Caco-2 (cell line): ENCODE measurements at regions not wholly inside any gene's neighbourhood (a gene's known extent, or its start where the extent isn't known, plus 50 kb on each side); places are given as distances from the start of the nearest gene placed in this dataset.

Experiments
- BruUV-seq: library from RNA; stranded (reverse); fragments of 400-500 nt; replicated peaks from 2 replicates; lab custom pipeline; 2021; lab: Mats Ljungman, UMichigan
- CTCF ChIA-PET: fragments of 300-600 bp; sonication (Branson Sonifier 250); formaldehyde crosslinking; loops from one replicate; lab custom pipeline; 2022; ENCODE audit warnings: antibody characterized with exemption; lab: Charles Lee
- POLR2A ChIA-PET: fragments of 300-600 bp; sonication (Branson Sonifier 250); formaldehyde crosslinking; loops from one replicate; lab custom pipeline; 2022; ENCODE audit warnings: antibody characterized with exemption; lab: Charles Lee
- DNase-seq, 2 experiments: peaks; one replicate each; pipeline versions ENCODE4 v3.0.0 to v3.0.0-alpha.2; 2020 to 2022
- H3K27me3 ChIP-seq: replicated peaks from 2 replicates; pipeline ENCODE4 v1.6.0; 2011; ENCODE audit warnings: low read length; ENCODE audit not compliant: control insufficient read depth, insufficient read depth
- H3K36me3 ChIP-seq: 2 replicates; pipeline ENCODE4 v1.5.1; 2011; ENCODE audit warnings: low read length; ENCODE audit not compliant: control insufficient read depth, insufficient read depth
- H3K4me1 ChIP-seq: fragments of 250-450 bp; sonication (Bioruptor Pico); 2 replicates; pipeline ENCODE4 v1.5.1; 2020; ENCODE audit warnings: mild to moderate bottlenecking
- H3K4me3 ChIP-seq: 2 replicates; pipeline ENCODE4 v1.5.1; 2011; ENCODE audit warnings: low read depth, mild to moderate bottlenecking, control low read depth, low read length
- H3K9me3 ChIP-seq: fragments of 250-450 bp; sonication (Bioruptor Pico); 2 replicates; pipeline ENCODE4 v1.5.1; 2020; ENCODE audit warnings: mild to moderate bottlenecking, moderate library complexity
- H3K27ac Mint-ChIP-seq: one replicate; pipeline ENCODE4 v1.8.0; 2022; ENCODE audit warnings: mixed read lengths; ENCODE audit not compliant: unreplicated experiment
- H3K27me3 Mint-ChIP-seq: one replicate; pipeline ENCODE4 v1.8.0; 2022; ENCODE audit warnings: mixed read lengths; ENCODE audit not compliant: insufficient read depth, unreplicated experiment
- H3K36me3 Mint-ChIP-seq: one replicate; pipeline ENCODE4 v1.8.0; 2022; ENCODE audit warnings: mild to moderate bottlenecking, mixed read lengths; ENCODE audit not compliant: insufficient read depth, unreplicated experiment
- H3K4me1 Mint-ChIP-seq: one replicate; pipeline ENCODE4 v1.8.0; 2022; ENCODE audit warnings: low read depth, mixed read lengths; ENCODE audit not compliant: unreplicated experiment
- H3K4me3 Mint-ChIP-seq: one replicate; pipeline ENCODE4 v1.8.0; 2022; ENCODE audit warnings: mild to moderate bottlenecking, moderate library complexity, mixed read lengths; ENCODE audit not compliant: unreplicated experiment
- H3K9me3 Mint-ChIP-seq: one replicate; pipeline ENCODE4 v1.8.0; 2022; ENCODE audit warnings: mixed read lengths; ENCODE audit not compliant: unreplicated experiment
- intact Hi-C: fragments of 100-400 bp; cut with micrococcal nuclease; formaldehyde crosslinking; loops from one replicate; pipeline ENCODE4 v1.10.0; 2022; ENCODE audit not compliant: unreplicated experiment
- TF ChIP-seq, protein P1 (sequence below), 2 experiments: fragments of 200-600 bp in 1 of 2; IDR thresholded peaks; 1 replicate in 1 of 2; 2 replicates in 1 of 2; pipeline versions ENCODE4 v1.5.1 to v1.8.0; 2011 to 2022; ENCODE audit warnings: antibody characterized with exemption in 1 of 2, control low read depth in 1 of 2, inconsistent platforms in 1 of 2, low read depth in 1 of 2, low read length in 1 of 2, mild to moderate bottlenecking in 1 of 2, moderate library complexity in 1 of 2; ENCODE audit not compliant: insufficient read depth in 1 of 2, severe bottlenecking in 1 of 2, unreplicated experiment in 1 of 2

DNA sequence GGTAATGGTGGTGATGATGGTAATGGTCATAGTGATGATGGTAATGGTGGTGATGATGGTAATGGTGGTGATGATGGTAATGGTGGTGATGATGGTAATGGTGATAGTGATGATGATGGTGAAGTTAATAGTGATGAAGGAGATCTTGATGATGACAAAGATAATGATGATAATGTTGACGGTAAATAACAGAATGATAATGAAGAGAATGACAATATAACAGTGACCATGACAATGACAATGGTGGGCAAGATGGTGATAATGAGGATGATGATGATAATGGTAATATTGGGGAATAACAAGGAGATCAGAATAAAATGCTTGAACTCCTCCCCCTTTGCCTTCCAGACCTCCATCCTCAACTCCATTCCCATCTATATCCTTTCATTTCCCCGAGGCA is 233.3 kb upstream of the SFSWAP start:
- no peaks in the 10 kb centered on the region for H3K4me1 ChIP-seq
- BruUV-seq = no TSS peak
- H3K9me3 Mint-ChIP-seq = no peaks in the 10 kb centered on the region
- POLR2A ChIA-PET = no interaction called here
- H3K27me3 Mint-ChIP-seq = no peaks in the 10 kb centered on the region
- no peaks in the 10 kb centered on the region for H3K36me3 Mint-ChIP-seq
- no peaks in the 10 kb centered on the region for H3K9me3 ChIP-seq
- no peaks in the 10 kb centered on the region for H3K4me1 Mint-ChIP-seq
- H3K36me3 ChIP-seq = no peaks in the 10 kb centered on the region
- no peak overlapping the region for H3K4me3 ChIP-seq
- no peak overlapping the region for H3K27ac Mint-ChIP-seq
- no peak for DNase-seq
- TF ChIP-seq, protein P1, sequence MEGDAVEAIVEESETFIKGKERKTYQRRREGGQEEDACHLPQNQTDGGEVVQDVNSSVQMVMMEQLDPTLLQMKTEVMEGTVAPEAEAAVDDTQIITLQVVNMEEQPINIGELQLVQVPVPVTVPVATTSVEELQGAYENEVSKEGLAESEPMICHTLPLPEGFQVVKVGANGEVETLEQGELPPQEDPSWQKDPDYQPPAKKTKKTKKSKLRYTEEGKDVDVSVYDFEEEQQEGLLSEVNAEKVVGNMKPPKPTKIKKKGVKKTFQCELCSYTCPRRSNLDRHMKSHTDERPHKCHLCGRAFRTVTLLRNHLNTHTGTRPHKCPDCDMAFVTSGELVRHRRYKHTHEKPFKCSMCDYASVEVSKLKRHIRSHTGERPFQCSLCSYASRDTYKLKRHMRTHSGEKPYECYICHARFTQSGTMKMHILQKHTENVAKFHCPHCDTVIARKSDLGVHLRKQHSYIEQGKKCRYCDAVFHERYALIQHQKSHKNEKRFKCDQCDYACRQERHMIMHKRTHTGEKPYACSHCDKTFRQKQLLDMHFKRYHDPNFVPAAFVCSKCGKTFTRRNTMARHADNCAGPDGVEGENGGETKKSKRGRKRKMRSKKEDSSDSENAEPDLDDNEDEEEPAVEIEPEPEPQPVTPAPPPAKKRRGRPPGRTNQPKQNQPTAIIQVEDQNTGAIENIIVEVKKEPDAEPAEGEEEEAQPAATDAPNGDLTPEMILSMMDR (IDR thresholded peaks at IDR 0.05; ENCODE audit: insufficient read depth in 1 of 2, low read depth in 1 of 2, low read length in 1 of 2, severe bottlenecking in 1 of 2, unreplicated experiment in 1 of 2) = no peak
- CTCF ChIA-PET = no interaction called here
- no peaks in the 10 kb centered on the region for H3K27me3 ChIP-seq
- intact Hi-C loops = no loop called here
- H3K4me3 Mint-ChIP-seq = no peak overlapping the region

DNA sequence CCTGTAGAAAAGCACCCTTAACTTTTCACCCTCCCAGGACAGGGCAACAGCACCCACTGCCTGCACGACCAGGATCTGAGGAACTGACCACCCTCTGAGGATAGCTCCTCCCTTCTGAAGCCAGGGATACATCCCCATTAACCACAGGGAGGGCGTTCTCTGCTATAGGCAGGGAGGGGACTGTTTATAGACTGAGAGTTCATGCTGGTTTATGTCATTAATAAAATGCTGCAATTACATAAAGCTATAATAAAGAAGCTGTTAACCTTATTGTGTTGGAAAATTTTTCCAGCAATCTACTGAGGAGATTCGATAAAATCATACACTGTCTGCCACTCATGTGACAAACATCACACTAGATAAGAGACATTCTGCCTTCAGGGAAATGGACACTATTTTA is 232.4 kb upstream of the SFSWAP start:
- POLR2A ChIA-PET = no interaction called here
- CTCF ChIA-PET = interaction anchor here (0.6 to 0.9 kb wide), 2 partner anchors 111 to 345 kb away, joined by 3 to 4 read pairs; no protein-coding TSS in a partner anchor
- Mint-ChIP-seq H3K27ac (no peak overlapping the region), H3K36me3 (no peaks in the 10 kb centered on the region), H3K4me1 (no peaks in the 10 kb centered on the region), H3K27me3 (peaks cover 6% of the 10 kb centered on the region), H3K9me3 (no peaks in the 10 kb centered on the region), H3K4me3 (no peak overlapping the region)
- Histone ChIP-seq H3K27me3 (no peaks in the 10 kb centered on the region; the same call in 1 of the 2 replicates), H3K9me3 (no peaks in the 10 kb centered on the region), H3K4me1 (no peaks in the 10 kb centered on the region), H3K36me3 (no peaks in the 10 kb centered on the region), H3K4me3 (no peak overlapping the region)
- DNase-seq = no peak
- no TSS peak for BruUV-seq
- TF ChIP-seq, protein P1 (IDR thresholded peaks at IDR 0.05; ENCODE audit: insufficient read depth in 1 of 2, low read depth in 1 of 2, low read length in 1 of 2, severe bottlenecking in 1 of 2, unreplicated experiment in 1 of 2) = no peak
- intact Hi-C loops = no loop called here

DNA sequence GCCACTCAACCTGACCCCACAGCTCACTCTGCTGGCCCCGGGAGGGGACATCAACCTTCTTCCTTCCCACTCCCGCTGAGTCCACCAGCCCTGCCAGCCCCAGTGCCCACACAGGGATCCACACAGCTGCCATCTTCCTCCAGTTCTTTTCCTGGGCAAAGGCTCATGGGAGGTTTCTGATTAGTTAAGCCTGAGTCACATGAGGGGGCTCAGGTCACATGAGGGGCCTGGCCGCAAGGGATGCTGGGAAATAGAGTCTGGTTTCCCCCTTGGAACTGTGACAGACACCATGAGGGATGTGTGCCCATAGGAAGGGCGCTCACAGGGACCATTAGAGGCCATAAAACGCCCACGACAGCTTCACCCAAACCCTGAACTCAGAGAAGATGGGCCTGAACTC is 228.7 kb upstream of the SFSWAP start:
- no peaks in the 10 kb centered on the region for H3K9me3 Mint-ChIP-seq
- intact Hi-C loops = no loop called here
- CTCF ChIA-PET = no interaction called here
- Histone ChIP-seq H3K9me3 (no peaks in the 10 kb centered on the region), H3K27me3 (no peaks in the 10 kb centered on the region; the same call in 1 of the 2 replicates), H3K36me3 (no peaks in the 10 kb centered on the region), H3K4me1 (no peaks in the 10 kb centered on the region), H3K4me3 (no peak overlapping the region)
- POLR2A ChIA-PET = no interaction called here
- no peaks in the 10 kb centered on the region for H3K4me1 Mint-ChIP-seq
- H3K4me3 Mint-ChIP-seq = no peak overlapping the region
- DNase-seq = no peak
- H3K27me3 Mint-ChIP-seq = peaks cover 14% of the 10 kb centered on the region
- TF ChIP-seq, protein P1 (IDR thresholded peaks at IDR 0.05; ENCODE audit: insufficient read depth in 1 of 2, low read depth in 1 of 2, low read length in 1 of 2, severe bottlenecking in 1 of 2, unreplicated experiment in 1 of 2) = no peak
- no TSS peak for BruUV-seq
- H3K27ac Mint-ChIP-seq = no peak overlapping the region
- H3K36me3 Mint-ChIP-seq = no peaks in the 10 kb centered on the region
